KMS-11 (cell line): ENCODE measurements at regions not wholly inside any gene's neighbourhood (a gene's known extent, or its start where the extent isn't known, plus 50 kb on each side); places are given as distances from the start of the nearest gene placed in this dataset.

Experiments used
- H2AFZ ChIP-seq: fragments of 200-600 bp; sonication (generic); 2 replicates; pipeline ENCODE4 v1.6.1; 2016; ENCODE audit warnings: antibody characterized with exemption, mixed run types, low read depth
- H3K27ac ChIP-seq: fragments of 200-600 bp; sonication (generic); 2 replicates; pipeline ENCODE4 v1.6.1; 2016; ENCODE audit warnings: mild to moderate bottlenecking, mixed run types
- H3K27me3 ChIP-seq: fragments of 200-600 bp; sonication (generic); 2 replicates; pipeline ENCODE4 v1.6.1; 2017; ENCODE audit warnings: mild to moderate bottlenecking, low read depth, mixed run types, moderate library complexity; ENCODE audit not compliant: insufficient read depth
- H3K36me3 ChIP-seq: fragments of 200-600 bp; sonication (generic); 2 replicates; pipeline ENCODE4 v1.6.1; 2017; ENCODE audit warnings: mild to moderate bottlenecking, mixed run types; ENCODE audit not compliant: insufficient read depth
- H3K4me1 ChIP-seq: fragments of 200-600 bp; sonication (generic); 2 replicates; pipeline ENCODE4 v1.6.1; 2016; ENCODE audit warnings: mild to moderate bottlenecking, low read depth, mixed run types; ENCODE audit not compliant: poor library complexity, severe bottlenecking
- H3K4me2 ChIP-seq: fragments of 200-600 bp; sonication (generic); 2 replicates; pipeline ENCODE4 v1.7.0; 2016; ENCODE audit warnings: mild to moderate bottlenecking, mixed run types
- H3K4me3 ChIP-seq: fragments of 200-600 bp; sonication (generic); IDR thresholded peaks from 2 replicates; pipeline ENCODE4 v1.6.1; 2017; ENCODE audit warnings: low read depth, low read length, mixed read lengths; ENCODE audit not compliant: insufficient read depth
- H3K79me2 ChIP-seq: fragments of 200-600 bp; sonication (generic); 2 replicates; pipeline ENCODE4 v1.6.1; 2016; ENCODE audit warnings: low read depth, mixed run types; ENCODE audit not compliant: insufficient read depth
- H3K9ac ChIP-seq: fragments of 200-600 bp; sonication (generic); 2 replicates; pipeline ENCODE4 v1.6.1; 2016; ENCODE audit warnings: mild to moderate bottlenecking, mixed run types
- H4K20me1 ChIP-seq: fragments of 200-600 bp; sonication (generic); 2 replicates; pipeline ENCODE4 v1.6.1; 2016; ENCODE audit warnings: mild to moderate bottlenecking, mixed run types; ENCODE audit not compliant: insufficient read depth
- TF ChIP-seq, protein P1 (sequence below): fragments of 200-600 bp; sonication (generic); conservative IDR thresholded peaks from 2 replicates; pipeline ENCODE4 v1.6.1; 2017; ENCODE audit warnings: low read depth, mild to moderate bottlenecking, antibody characterized with exemption, low read length, moderate library complexity, mixed read lengths

DNA sequence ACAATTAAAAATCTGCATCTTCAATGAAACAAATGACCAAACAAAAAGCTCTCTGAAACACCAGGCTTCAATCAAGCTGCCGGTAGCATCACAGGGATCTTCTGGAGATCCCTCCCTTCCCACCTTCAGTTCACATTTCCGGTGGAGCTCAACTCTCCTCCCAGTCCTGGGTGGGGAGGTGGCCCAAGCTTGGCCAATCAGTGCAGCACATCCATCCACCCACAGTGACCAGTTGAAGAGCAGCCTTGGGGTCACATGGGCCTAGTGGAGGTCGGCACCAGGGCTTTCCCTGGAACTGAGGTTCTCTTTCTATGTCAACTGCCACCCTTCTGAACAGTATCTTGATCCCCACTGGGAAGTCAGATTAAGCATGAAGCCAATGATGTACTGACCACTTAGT is 620.1 kb upstream of the MGMT start:
- Histone ChIP-seq H3K9ac (no peak overlapping the region), H3K27me3 (no peaks in the 10 kb centered on the region), H3K36me3 (no peaks in the 10 kb centered on the region), H3K4me3 (no peak overlapping the region), H3K79me2 (no peaks in the 10 kb centered on the region), H4K20me1 (no peaks in the 10 kb centered on the region), H2AFZ (no peak overlapping the region), H3K27ac (no peak overlapping the region), H3K4me1 (no peaks in the 10 kb centered on the region), H3K4me2 (no peak overlapping the region)
- TF ChIP-seq, protein P1, sequence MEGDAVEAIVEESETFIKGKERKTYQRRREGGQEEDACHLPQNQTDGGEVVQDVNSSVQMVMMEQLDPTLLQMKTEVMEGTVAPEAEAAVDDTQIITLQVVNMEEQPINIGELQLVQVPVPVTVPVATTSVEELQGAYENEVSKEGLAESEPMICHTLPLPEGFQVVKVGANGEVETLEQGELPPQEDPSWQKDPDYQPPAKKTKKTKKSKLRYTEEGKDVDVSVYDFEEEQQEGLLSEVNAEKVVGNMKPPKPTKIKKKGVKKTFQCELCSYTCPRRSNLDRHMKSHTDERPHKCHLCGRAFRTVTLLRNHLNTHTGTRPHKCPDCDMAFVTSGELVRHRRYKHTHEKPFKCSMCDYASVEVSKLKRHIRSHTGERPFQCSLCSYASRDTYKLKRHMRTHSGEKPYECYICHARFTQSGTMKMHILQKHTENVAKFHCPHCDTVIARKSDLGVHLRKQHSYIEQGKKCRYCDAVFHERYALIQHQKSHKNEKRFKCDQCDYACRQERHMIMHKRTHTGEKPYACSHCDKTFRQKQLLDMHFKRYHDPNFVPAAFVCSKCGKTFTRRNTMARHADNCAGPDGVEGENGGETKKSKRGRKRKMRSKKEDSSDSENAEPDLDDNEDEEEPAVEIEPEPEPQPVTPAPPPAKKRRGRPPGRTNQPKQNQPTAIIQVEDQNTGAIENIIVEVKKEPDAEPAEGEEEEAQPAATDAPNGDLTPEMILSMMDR, result no peak

DNA sequence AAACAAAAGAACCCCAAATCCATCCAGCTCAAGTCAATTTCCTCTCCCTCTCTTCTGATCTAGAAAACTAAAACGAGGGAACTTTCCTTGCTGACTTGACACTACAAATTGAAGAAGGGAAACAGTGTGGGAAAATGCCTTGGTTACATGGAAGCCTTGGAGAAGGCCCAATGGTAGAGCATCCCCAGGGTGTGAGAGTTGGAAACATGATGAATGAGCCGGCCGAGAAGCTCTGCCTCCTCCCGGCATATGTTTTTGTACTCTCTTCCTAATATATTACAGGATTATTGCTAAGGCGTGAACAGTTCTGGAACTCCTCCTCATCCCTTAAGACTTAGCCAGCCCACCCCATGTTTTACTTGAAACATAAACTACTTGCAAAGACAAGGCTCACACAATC is 618.2 kb upstream of the MGMT start:
- no peaks in the 10 kb centered on the region for H3K4me1 ChIP-seq
- H2AFZ ChIP-seq, result no peak overlapping the region

DNA sequence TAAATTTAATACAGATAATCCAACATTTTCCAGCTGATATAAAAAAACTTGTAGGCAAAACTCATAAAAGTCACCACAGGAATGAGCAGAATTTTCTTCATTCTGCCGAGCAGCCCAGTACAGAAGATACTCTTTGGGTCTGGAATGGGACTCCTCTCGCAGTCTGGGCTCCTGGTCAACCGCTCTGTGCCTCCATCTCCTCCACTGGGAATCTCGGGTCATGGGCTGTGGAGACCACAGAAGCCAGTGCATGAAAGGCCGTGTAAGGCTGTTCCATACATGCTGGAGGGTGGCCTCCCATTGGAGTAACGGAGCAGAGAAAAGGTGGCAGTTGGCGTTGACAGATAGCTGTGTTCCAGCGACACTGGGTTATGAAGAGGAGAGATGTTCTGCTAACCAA is 616.4 kb upstream of the MGMT start:
- Histone ChIP-seq H4K20me1 (no peaks in the 10 kb centered on the region), H3K36me3 (no peaks in the 10 kb centered on the region), H3K9ac (no peak overlapping the region), H3K4me1 (no peaks in the 10 kb centered on the region), H3K27me3 (no peaks in the 10 kb centered on the region), H3K4me2 (no peak overlapping the region), H3K79me2 (no peaks in the 10 kb centered on the region), H3K27ac (no peak overlapping the region), H2AFZ (no peak overlapping the region), H3K4me3 (no peak overlapping the region)
- TF ChIP-seq, protein P1, result no peak

More for the DNA sequence above, 618.2 kb upstream of the MGMT start:
- H3K9ac ChIP-seq, result no peak overlapping the region
- H3K27me3 ChIP-seq, result no peaks in the 10 kb centered on the region
- TF ChIP-seq, protein P1, result no peak
- no peak overlapping the region for H3K4me2 ChIP-seq
- H3K4me3 ChIP-seq, result no peak overlapping the region
- H3K27ac ChIP-seq, result no peak overlapping the region
- H3K79me2 ChIP-seq, result no peaks in the 10 kb centered on the region
- H4K20me1 ChIP-seq, result no peaks in the 10 kb centered on the region
- H3K36me3 ChIP-seq, result no peaks in the 10 kb centered on the region

DNA sequence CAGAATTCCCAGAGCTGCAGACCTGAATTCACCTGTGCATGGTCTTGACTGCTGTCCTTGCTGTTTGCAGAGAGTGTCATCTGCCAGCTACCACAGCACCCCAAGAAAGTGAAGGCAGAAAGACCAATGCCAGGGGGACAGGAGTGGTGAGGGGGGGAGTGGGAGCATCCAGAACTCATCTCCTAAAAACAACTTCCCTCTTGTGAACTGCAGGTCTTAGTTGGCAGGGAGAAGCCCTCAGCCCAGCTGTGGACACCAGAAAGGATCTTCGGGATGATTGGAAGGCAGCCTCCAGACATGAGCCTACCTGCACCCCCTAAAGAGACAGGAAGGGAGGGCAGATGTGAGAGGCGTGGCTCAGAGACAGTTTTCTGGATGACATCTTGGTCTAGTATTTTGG is 615.8 kb upstream of the MGMT start:
- Histone ChIP-seq H3K27me3 (no peaks in the 10 kb centered on the region), H3K27ac (no peak overlapping the region), H3K9ac (no peak overlapping the region), H2AFZ (no peak overlapping the region), H3K4me2 (no peak overlapping the region), H3K4me1 (no peaks in the 10 kb centered on the region), H3K4me3 (no peak overlapping the region), H4K20me1 (no peaks in the 10 kb centered on the region), H3K79me2 (no peaks in the 10 kb centered on the region), H3K36me3 (no peaks in the 10 kb centered on the region)
- TF ChIP-seq, protein P1, result no peak

DNA sequence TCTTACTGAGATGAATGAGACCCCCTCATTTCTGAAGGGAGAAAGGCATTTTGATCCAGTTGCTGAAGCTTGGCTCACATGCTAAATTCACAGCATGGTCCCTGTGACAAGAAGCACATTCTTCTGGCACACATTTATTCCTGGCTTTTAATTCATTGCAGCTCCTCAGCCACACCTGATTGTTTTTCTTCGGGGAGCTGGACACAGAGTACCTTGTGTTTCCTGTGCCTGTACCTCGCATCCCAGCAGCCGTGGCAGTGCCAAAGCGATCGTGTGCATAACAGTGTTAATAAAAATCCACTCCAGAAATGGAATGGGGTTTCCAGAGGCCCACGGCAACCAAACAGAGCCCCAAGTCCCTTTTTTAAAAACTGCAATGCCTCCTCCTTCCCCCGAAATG is 615.3 kb upstream of the MGMT start:
- Histone ChIP-seq H4K20me1 (no peaks in the 10 kb centered on the region), H3K4me2 (no peak overlapping the region), H3K79me2 (no peaks in the 10 kb centered on the region), H3K27ac (no peak overlapping the region), H2AFZ (no peak overlapping the region), H3K36me3 (no peaks in the 10 kb centered on the region), H3K9ac (no peak overlapping the region), H3K4me3 (no peak overlapping the region), H3K4me1 (no peaks in the 10 kb centered on the region), H3K27me3 (no peaks in the 10 kb centered on the region)
- TF ChIP-seq, protein P1, result no peak
